GM19240 (cell line): ENCODE measurements at regions not wholly inside any gene's neighbourhood (a gene's known extent, or its start where the extent isn't known, plus 50 kb on each side); places are given as distances from the start of the nearest gene placed in this dataset.
"Not testable (repeated sequence)": the region's sequence is repeated elsewhere in the genome, so short reads cannot be mapped to it uniquely, and the experiment has no call there.

ENCODE experiments used
- DNase-seq: peaks from one replicate; pipeline ENCODE4 v3.0.0; 2011; ENCODE audit warnings: low spot score; ENCODE audit not compliant: insufficient read length

GRCh38 chr16:8068225-8068624, 522.1 kb downstream of the TMEM114 start:
- DNase-seq, result not testable (repeated sequence)

GRCh38 chr16:8063159-8063558, 527.2 kb downstream of the TMEM114 start:
- no peak for DNase-seq

- no peak for DNase-seq
Observed at GRCh38 chr16:8062677-8063076, 527.6 kb downstream of the TMEM114 start.

- DNase-seq, result no peak
Observed at GRCh38 chr16:8055761-8056160, 534.5 kb downstream of the TMEM114 start.

- no peak for DNase-seq
Observed at GRCh38 chr16:8053437-8053836, 536.9 kb downstream of the TMEM114 start.

GRCh38 chr16:8048433-8048832, 541.9 kb downstream of the TMEM114 start:
- no peak for DNase-seq

- no peak for DNase-seq
Observed at GRCh38 chr16:8047736-8048135, 542.6 kb downstream of the TMEM114 start.

- DNase-seq, result no peak
Observed at GRCh38 chr16:8044796-8045195, 545.5 kb downstream of the TMEM114 start.

- no peak for DNase-seq
Observed at GRCh38 chr16:8032406-8032805, 557.9 kb downstream of the TMEM114 start.

GRCh38 chr16:8030004-8030403, 560.3 kb downstream of the TMEM114 start:
- DNase-seq, result not testable (repeated sequence)

- DNase-seq, result no peak
Observed at GRCh38 chr16:8026450-8026849, 563.9 kb downstream of the TMEM114 start.

GRCh38 chr16:8023326-8023725, 567.0 kb downstream of the TMEM114 start:
- no peak for DNase-seq

GRCh38 chr16:8005096-8005860, 585.0 kb downstream of the TMEM114 start:
- no peak for DNase-seq

- no peak for DNase-seq
Observed at GRCh38 chr16:7998789-7999453, 591.4 kb downstream of the TMEM114 start.

- DNase-seq, result no peak
Observed at GRCh38 chr16:7997966-7998365, 592.3 kb downstream of the TMEM114 start.

- no peak for DNase-seq
Observed at GRCh38 chr16:7992616-7993015, 597.7 kb downstream of the TMEM114 start.

GRCh38 chr16:7990626-7991260, 599.6 kb downstream of the TMEM114 start:
- DNase-seq, result no peak

GRCh38 chr16:7983676-7984075, 606.6 kb downstream of the TMEM114 start:
- no peak for DNase-seq

- no peak for DNase-seq
Observed at GRCh38 chr16:7980133-7980483, 610.2 kb downstream of the TMEM114 start.

- no peak for DNase-seq
Observed at GRCh38 chr16:7979448-7980132, 610.7 kb downstream of the TMEM114 start.

GRCh38 chr16:7976563-7976962, 613.7 kb downstream of the TMEM114 start:
- no peak for DNase-seq

- no peak for DNase-seq
Observed at GRCh38 chr16:7976125-7976524, 614.2 kb downstream of the TMEM114 start.
